ENCODE measurements at regions not wholly inside any gene's neighbourhood (a gene's known extent, or its start where the extent isn't known, plus 50 kb on each side); places are given as distances from the start of the nearest gene placed in this dataset.

GRCh38 chr4:62849696-62850095 is 1559.6 kb downstream of the TECRL start:
- Histone ChIP-seq H3K4me1 (ENCODE audit: insufficient read depth, low read length) (no peaks in the 10 kb centered on the region), H3K27me3 (ENCODE audit: insufficient read depth, low read length) (no peaks in the 10 kb centered on the region), H3K36me3 (ENCODE audit: insufficient read depth, low read depth, low read length) (no peaks in the 10 kb centered on the region), H3K9ac (ENCODE audit: low read depth, low read length) (no peak overlapping the region), H3K27ac (ENCODE audit: low read length) (no peak overlapping the region), H3K4me3 (ENCODE audit: low read length) (no peak overlapping the region), H3K9me3 (ENCODE audit: insufficient read depth, low read depth, low read length) (no peaks in the 10 kb centered on the region)

- Histone ChIP-seq H3K4me1 (ENCODE audit: insufficient read depth, low read length) (no peaks in the 10 kb centered on the region), H3K9ac (ENCODE audit: low read depth, low read length) (no peak overlapping the region), H3K9me3 (ENCODE audit: insufficient read depth, low read depth, low read length) (peaks cover 3% of the 10 kb centered on the region; the same call in 1 of the 2 replicates), H3K4me3 (ENCODE audit: low read length) (no peak overlapping the region), H3K36me3 (ENCODE audit: insufficient read depth, low read depth, low read length) (no peaks in the 10 kb centered on the region), H3K27me3 (ENCODE audit: insufficient read depth, low read length) (no peaks in the 10 kb centered on the region), H3K27ac (ENCODE audit: low read length) (no peak overlapping the region)
Observed at GRCh38 chr4:62835631-62836030, 1573.6 kb downstream of the TECRL start.

GRCh38 chr4:62822306-62822705 is 1586.9 kb downstream of the TECRL start:
- Histone ChIP-seq H3K27me3 (ENCODE audit: insufficient read depth, low read length) (no peaks in the 10 kb centered on the region), H3K9me3 (ENCODE audit: insufficient read depth, low read depth, low read length) (no peaks in the 10 kb centered on the region)

GRCh38 chr4:62816566-62816965 is 1592.7 kb downstream of the TECRL start:
- Histone ChIP-seq H3K9ac (ENCODE audit: low read depth, low read length) (no peak overlapping the region), H3K27me3 (ENCODE audit: insufficient read depth, low read length) (no peaks in the 10 kb centered on the region), H3K4me3 (ENCODE audit: low read length) (no peak overlapping the region), H3K4me1 (ENCODE audit: insufficient read depth, low read length) (no peaks in the 10 kb centered on the region), H3K27ac (ENCODE audit: low read length) (no peak overlapping the region), H3K36me3 (ENCODE audit: insufficient read depth, low read depth, low read length) (no peaks in the 10 kb centered on the region), H3K9me3 (ENCODE audit: insufficient read depth, low read depth, low read length) (no peaks in the 10 kb centered on the region)

More at GRCh38 chr4:62822306-62822705, 1586.9 kb downstream of the TECRL start:
- no peak overlapping the region for H3K9ac ChIP-seq (ENCODE audit: low read depth, low read length)
- no peaks in the 10 kb centered on the region for H3K4me1 ChIP-seq (ENCODE audit: insufficient read depth, low read length)
- no peaks in the 10 kb centered on the region for H3K36me3 ChIP-seq (ENCODE audit: insufficient read depth, low read depth, low read length)
- no peak overlapping the region for H3K4me3 ChIP-seq (ENCODE audit: low read length)
- H3K27ac ChIP-seq (ENCODE audit: low read length), result no peak overlapping the region

- Histone ChIP-seq H3K4me3 (ENCODE audit: low read length) (no peak overlapping the region), H3K27me3 (ENCODE audit: insufficient read depth, low read length) (no peaks in the 10 kb centered on the region), H3K36me3 (ENCODE audit: insufficient read depth, low read depth, low read length) (no peaks in the 10 kb centered on the region), H3K27ac (ENCODE audit: low read length) (no peak overlapping the region), H3K9me3 (ENCODE audit: insufficient read depth, low read depth, low read length) (no peaks in the 10 kb centered on the region), H3K4me1 (ENCODE audit: insufficient read depth, low read length) (no peaks in the 10 kb centered on the region), H3K9ac (ENCODE audit: low read depth, low read length) (no peak overlapping the region)
Observed at GRCh38 chr4:62814510-62815047, 1594.7 kb downstream of the TECRL start.

GRCh38 chr4:62806816-62807215 is 1602.4 kb downstream of the TECRL start:
- H3K27ac ChIP-seq (ENCODE audit: low read length), result no peak overlapping the region
- H3K9me3 ChIP-seq (ENCODE audit: insufficient read depth, low read depth, low read length), result no peaks in the 10 kb centered on the region
- H3K36me3 ChIP-seq (ENCODE audit: insufficient read depth, low read depth, low read length), result no peaks in the 10 kb centered on the region
- no peak overlapping the region for H3K4me3 ChIP-seq (ENCODE audit: low read length)
- no peak overlapping the region for H3K9ac ChIP-seq (ENCODE audit: low read depth, low read length)
- H3K4me1 ChIP-seq (ENCODE audit: insufficient read depth, low read length), result no peaks in the 10 kb centered on the region
- H3K27me3 ChIP-seq (ENCODE audit: insufficient read depth, low read length), result no peaks in the 10 kb centered on the region

- no peak overlapping the region for H3K4me3 ChIP-seq (ENCODE audit: low read length)
- H3K27me3 ChIP-seq (ENCODE audit: insufficient read depth, low read length), result no peaks in the 10 kb centered on the region
- no peaks in the 10 kb centered on the region for H3K4me1 ChIP-seq (ENCODE audit: insufficient read depth, low read length)
- no peaks in the 10 kb centered on the region for H3K36me3 ChIP-seq (ENCODE audit: insufficient read depth, low read depth, low read length)
- H3K27ac ChIP-seq (ENCODE audit: low read length), result no peak overlapping the region
- no peak overlapping the region for H3K9ac ChIP-seq (ENCODE audit: low read depth, low read length)
- no peaks in the 10 kb centered on the region for H3K9me3 ChIP-seq (ENCODE audit: insufficient read depth, low read depth, low read length)
Observed at GRCh38 chr4:62804075-62804474, 1603.9 kb downstream of the ADGRL3 start.

GRCh38 chr4:62797221-62797620 is 1597.1 kb downstream of the ADGRL3 start:
- Histone ChIP-seq H3K36me3 (ENCODE audit: insufficient read depth, low read depth, low read length) (no peaks in the 10 kb centered on the region), H3K27ac (ENCODE audit: low read length) (no peak overlapping the region)

GRCh38 chr4:62791386-62791785 is 1591.3 kb downstream of the ADGRL3 start:
- Histone ChIP-seq H3K4me3 (ENCODE audit: low read length) (no peak overlapping the region), H3K27me3 (ENCODE audit: insufficient read depth, low read length) (no peaks in the 10 kb centered on the region), H3K36me3 (ENCODE audit: insufficient read depth, low read depth, low read length) (no peaks in the 10 kb centered on the region), H3K4me1 (ENCODE audit: insufficient read depth, low read length) (no peaks in the 10 kb centered on the region), H3K9me3 (ENCODE audit: insufficient read depth, low read depth, low read length) (no peaks in the 10 kb centered on the region), H3K9ac (ENCODE audit: low read depth, low read length) (no peak overlapping the region), H3K27ac (ENCODE audit: low read length) (no peak overlapping the region)

More at GRCh38 chr4:62797221-62797620, 1597.1 kb downstream of the ADGRL3 start:
- Histone ChIP-seq H3K27me3 (ENCODE audit: insufficient read depth, low read length) (no peaks in the 10 kb centered on the region), H3K4me3 (ENCODE audit: low read length) (no peak overlapping the region), H3K9ac (ENCODE audit: low read depth, low read length) (no peak overlapping the region), H3K9me3 (ENCODE audit: insufficient read depth, low read depth, low read length) (no peaks in the 10 kb centered on the region), H3K4me1 (ENCODE audit: insufficient read depth, low read length) (no peaks in the 10 kb centered on the region)

- Histone ChIP-seq H3K4me3 (ENCODE audit: low read length) (no peak overlapping the region), H3K27me3 (ENCODE audit: insufficient read depth, low read length) (no peaks in the 10 kb centered on the region), H3K4me1 (ENCODE audit: insufficient read depth, low read length) (no peaks in the 10 kb centered on the region), H3K36me3 (ENCODE audit: insufficient read depth, low read depth, low read length) (no peaks in the 10 kb centered on the region), H3K27ac (ENCODE audit: low read length) (no peak overlapping the region), H3K9ac (ENCODE audit: low read depth, low read length) (no peak overlapping the region), H3K9me3 (ENCODE audit: insufficient read depth, low read depth, low read length) (no peaks in the 10 kb centered on the region)
Observed at GRCh38 chr4:62771983-62772557, 1571.9 kb downstream of the ADGRL3 start.

- H3K9ac ChIP-seq (ENCODE audit: low read depth, low read length), result no peak overlapping the region
- H3K36me3 ChIP-seq (ENCODE audit: insufficient read depth, low read depth, low read length), result no peaks in the 10 kb centered on the region
- no peak overlapping the region for H3K27ac ChIP-seq (ENCODE audit: low read length)
- no peaks in the 10 kb centered on the region for H3K27me3 ChIP-seq (ENCODE audit: insufficient read depth, low read length)
- no peaks in the 10 kb centered on the region for H3K4me1 ChIP-seq (ENCODE audit: insufficient read depth, low read length)
- H3K4me3 ChIP-seq (ENCODE audit: low read length), result no peak overlapping the region
- no peaks in the 10 kb centered on the region for H3K9me3 ChIP-seq (ENCODE audit: insufficient read depth, low read depth, low read length)
Observed at GRCh38 chr4:62740296-62740695, 1540.2 kb downstream of the ADGRL3 start.

GRCh38 chr4:62717154-62717553 is 1517.0 kb downstream of the ADGRL3 start:
- no peak overlapping the region for H3K4me3 ChIP-seq (ENCODE audit: low read length)
- H3K9me3 ChIP-seq (ENCODE audit: insufficient read depth, low read depth, low read length), result no peaks in the 10 kb centered on the region
- H3K27me3 ChIP-seq (ENCODE audit: insufficient read depth, low read length), result no peaks in the 10 kb centered on the region
- no peaks in the 10 kb centered on the region for H3K4me1 ChIP-seq (ENCODE audit: insufficient read depth, low read length)
- no peak overlapping the region for H3K9ac ChIP-seq (ENCODE audit: low read depth, low read length)
- no peak overlapping the region for H3K27ac ChIP-seq (ENCODE audit: low read length)
- H3K36me3 ChIP-seq (ENCODE audit: insufficient read depth, low read depth, low read length), result no peaks in the 10 kb centered on the region

Data from iPS-20b (cell line).